ENCODE measurements at regions not wholly inside any gene's neighbourhood (a gene's known extent, or its start where the extent isn't known, plus 50 kb on each side); places are given as distances from the start of the nearest gene placed in this dataset.

DNA sequence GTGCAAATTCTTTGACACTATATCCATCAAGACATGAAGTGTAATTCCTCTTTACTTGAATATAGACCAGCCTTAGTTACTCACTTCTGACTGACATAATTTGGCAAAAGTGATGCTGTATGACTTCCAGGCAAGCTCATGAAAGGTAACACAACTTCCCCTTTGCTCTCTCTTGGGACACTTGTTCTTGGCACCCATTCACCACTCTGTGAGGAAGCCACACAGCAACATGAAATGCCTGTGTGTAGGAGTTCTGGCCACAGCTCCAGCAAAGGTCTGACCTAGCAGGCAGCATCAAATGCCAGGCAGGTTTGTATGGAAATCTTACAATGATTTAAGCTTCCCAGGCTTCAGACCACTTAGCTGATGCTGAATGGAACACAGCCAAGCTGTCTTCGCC lies 280.3 kb downstream of the PDHA2 start (continued):
- no peak for TF ChIP-seq ZNF114 (CRISPR knock-in tag; IDR thresholded peaks at IDR 0.05)
- TF ChIP-seq EZH2 (IDR thresholded peaks at IDR 0.05; ENCODE audit: low read depth, unreplicated experiment): no peak
- TF ChIP-seq, protein P1, sequence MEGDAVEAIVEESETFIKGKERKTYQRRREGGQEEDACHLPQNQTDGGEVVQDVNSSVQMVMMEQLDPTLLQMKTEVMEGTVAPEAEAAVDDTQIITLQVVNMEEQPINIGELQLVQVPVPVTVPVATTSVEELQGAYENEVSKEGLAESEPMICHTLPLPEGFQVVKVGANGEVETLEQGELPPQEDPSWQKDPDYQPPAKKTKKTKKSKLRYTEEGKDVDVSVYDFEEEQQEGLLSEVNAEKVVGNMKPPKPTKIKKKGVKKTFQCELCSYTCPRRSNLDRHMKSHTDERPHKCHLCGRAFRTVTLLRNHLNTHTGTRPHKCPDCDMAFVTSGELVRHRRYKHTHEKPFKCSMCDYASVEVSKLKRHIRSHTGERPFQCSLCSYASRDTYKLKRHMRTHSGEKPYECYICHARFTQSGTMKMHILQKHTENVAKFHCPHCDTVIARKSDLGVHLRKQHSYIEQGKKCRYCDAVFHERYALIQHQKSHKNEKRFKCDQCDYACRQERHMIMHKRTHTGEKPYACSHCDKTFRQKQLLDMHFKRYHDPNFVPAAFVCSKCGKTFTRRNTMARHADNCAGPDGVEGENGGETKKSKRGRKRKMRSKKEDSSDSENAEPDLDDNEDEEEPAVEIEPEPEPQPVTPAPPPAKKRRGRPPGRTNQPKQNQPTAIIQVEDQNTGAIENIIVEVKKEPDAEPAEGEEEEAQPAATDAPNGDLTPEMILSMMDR (conservative IDR thresholded peaks at IDR 0.05; ENCODE audit: low read depth in 2 of 2): no peak
- TF ChIP-seq EZH2phosphoT487 (IDR thresholded peaks at IDR 0.05; ENCODE audit: unreplicated experiment): no peak
- TF ChIP-seq JUNB (IDR thresholded peaks at IDR 0.05; ENCODE audit: unreplicated experiment): no peak
- TF ChIP-seq CREB1 (CRISPR knock-in tag; IDR thresholded peaks at IDR 0.05; ENCODE audit: low read depth): no peak
- no peak for TF ChIP-seq POLR2AphosphoS5 (IDR thresholded peaks at IDR 0.05; ENCODE audit: low read depth)

DNA sequence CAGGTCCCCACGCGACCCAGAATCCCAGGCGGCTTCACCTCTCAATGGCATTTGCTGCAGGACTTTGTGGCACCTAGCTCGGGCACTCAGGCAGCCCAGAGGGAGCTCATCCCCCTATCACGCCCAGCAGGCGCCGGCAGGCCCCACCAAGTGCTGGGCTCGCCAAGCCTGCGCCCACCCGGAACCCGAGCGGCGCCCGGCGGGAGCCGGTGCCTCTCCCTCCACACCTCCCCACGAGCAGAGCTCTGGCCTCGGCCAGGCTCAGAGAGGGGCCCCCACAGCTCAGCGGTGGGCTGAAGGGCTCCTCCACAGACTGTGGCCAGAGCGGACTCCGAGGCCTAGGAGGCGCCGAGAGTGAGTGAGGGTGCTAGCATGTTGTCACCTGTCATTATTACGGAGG lies 286.3 kb downstream of the PDHA2 start:
- Histone ChIP-seq H3K4me1 (ENCODE audit: insufficient read depth) (peaks cover 4% of the 10 kb centered on the region; the same call in 1 of the 2 replicates), H2AFZ (no peak overlapping the region), H3K36me3 (ENCODE audit: insufficient read depth) (no peaks in the 10 kb centered on the region), H3K27me3 (ENCODE audit: insufficient read depth) (no peaks in the 10 kb centered on the region), H3K4me3 (no peak overlapping the region), H3K79me2 (replicated peaks; ENCODE audit: insufficient read depth) (no peaks in the 10 kb centered on the region), H3K9me2 (ENCODE audit: insufficient read depth) (no peaks in the 10 kb centered on the region), H3F3A (replicated peaks; ENCODE audit: low read depth) (no peaks in the 10 kb centered on the region), H4K20me1 (replicated peaks; ENCODE audit: insufficient read depth) (no peaks in the 10 kb centered on the region), H3K4me2 (no peak overlapping the region), H3K27ac (ENCODE audit: low read depth) (no peak overlapping the region)
- no peak overlapping the region for H3K4me3 Mint-ChIP-seq
- no peak for ATAC-seq
- H3K9me3 Mint-ChIP-seq: peaks cover 8% of the 10 kb centered on the region; the same call in 1 of the 3 replicates
- H3K4me1 Mint-ChIP-seq: no peaks in the 10 kb centered on the region
- H3K27me3 Mint-ChIP-seq (ENCODE audit: insufficient read depth, low read depth, poor library complexity): peaks cover 4% of the 10 kb centered on the region
- DNase-seq (ENCODE audit: low spot score): no peak
- peaks cover 11% of the 10 kb centered on the region; the same call in 2 of the 3 replicates for H3K36me3 Mint-ChIP-seq (ENCODE audit: low read depth)
- no peak overlapping the region for H3K27ac Mint-ChIP-seq
- TF ChIP-seq, protein P2, sequence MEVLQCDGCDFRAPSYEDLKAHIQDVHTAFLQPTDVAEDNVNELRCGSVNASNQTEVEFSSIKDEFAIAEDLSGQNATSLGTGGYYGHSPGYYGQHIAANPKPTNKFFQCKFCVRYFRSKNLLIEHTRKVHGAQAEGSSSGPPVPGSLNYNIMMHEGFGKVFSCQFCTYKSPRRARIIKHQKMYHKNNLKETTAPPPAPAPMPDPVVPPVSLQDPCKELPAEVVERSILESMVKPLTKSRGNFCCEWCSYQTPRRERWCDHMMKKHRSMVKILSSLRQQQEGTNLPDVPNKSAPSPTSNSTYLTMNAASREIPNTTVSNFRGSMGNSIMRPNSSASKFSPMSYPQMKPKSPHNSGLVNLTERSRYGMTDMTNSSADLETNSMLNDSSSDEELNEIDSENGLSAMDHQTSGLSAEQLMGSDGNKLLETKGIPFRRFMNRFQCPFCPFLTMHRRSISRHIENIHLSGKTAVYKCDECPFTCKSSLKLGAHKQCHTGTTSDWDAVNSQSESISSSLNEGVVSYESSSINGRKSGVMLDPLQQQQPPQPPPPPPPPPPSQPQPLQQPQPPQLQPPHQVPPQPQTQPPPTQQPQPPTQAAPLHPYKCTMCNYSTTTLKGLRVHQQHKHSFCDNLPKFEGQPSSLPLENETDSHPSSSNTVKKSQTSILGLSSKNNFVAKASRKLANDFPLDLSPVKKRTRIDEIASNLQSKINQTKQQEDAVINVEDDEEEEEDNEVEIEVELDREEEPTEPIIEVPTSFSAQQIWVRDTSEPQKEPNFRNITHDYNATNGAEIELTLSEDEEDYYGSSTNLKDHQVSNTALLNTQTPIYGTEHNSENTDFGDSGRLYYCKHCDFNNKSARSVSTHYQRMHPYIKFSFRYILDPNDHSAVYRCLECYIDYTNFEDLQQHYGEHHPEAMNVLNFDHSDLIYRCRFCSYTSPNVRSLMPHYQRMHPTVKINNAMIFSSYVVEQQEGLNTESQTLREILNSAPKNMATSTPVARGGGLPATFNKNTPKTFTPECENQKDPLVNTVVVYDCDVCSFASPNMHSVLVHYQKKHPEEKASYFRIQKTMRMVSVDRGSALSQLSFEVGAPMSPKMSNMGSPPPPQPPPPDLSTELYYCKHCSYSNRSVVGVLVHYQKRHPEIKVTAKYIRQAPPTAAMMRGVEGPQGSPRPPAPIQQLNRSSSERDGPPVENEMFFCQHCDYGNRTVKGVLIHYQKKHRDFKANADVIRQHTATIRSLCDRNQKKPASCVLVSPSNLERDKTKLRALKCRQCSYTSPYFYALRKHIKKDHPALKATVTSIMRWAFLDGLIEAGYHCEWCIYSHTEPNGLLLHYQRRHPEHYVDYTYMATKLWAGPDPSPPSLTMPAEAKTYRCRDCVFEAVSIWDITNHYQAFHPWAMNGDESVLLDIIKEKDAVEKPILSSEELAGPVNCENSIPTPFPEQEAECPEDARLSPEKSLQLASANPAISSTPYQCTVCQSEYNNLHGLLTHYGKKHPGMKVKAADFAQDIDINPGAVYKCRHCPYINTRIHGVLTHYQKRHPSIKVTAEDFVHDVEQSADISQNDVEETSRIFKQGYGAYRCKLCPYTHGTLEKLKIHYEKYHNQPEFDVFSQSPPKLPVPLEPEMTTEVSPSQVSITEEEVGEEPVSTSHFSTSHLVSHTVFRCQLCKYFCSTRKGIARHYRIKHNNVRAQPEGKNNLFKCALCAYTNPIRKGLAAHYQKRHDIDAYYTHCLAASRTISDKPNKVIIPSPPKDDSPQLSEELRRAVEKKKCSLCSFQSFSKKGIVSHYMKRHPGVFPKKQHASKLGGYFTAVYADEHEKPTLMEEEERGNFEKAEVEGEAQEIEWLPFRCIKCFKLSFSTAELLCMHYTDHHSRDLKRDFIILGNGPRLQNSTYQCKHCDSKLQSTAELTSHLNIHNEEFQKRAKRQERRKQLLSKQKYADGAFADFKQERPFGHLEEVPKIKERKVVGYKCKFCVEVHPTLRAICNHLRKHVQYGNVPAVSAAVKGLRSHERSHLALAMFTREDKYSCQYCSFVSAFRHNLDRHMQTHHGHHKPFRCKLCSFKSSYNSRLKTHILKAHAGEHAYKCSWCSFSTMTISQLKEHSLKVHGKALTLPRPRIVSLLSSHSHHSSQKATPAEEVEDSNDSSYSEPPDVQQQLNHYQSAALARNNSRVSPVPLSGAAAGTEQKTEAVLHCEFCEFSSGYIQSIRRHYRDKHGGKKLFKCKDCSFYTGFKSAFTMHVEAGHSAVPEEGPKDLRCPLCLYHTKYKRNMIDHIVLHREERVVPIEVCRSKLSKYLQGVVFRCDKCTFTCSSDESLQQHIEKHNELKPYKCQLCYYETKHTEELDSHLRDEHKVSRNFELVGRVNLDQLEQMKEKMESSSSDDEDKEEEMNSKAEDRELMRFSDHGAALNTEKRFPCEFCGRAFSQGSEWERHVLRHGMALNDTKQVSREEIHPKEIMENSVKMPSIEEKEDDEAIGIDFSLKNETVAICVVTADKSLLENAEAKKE (CRISPR knock-in tag; IDR thresholded peaks at IDR 0.05): no peak
- no peak for TF ChIP-seq ZNF331 (CRISPR knock-in tag; IDR thresholded peaks at IDR 0.05; ENCODE audit: low read depth)
- TF ChIP-seq CREB1 (CRISPR knock-in tag; IDR thresholded peaks at IDR 0.05; ENCODE audit: low read depth): no peak
- no peak for TF ChIP-seq EZH2 (IDR thresholded peaks at IDR 0.05; ENCODE audit: low read depth, unreplicated experiment)
- TF ChIP-seq STAT1 (IDR thresholded peaks at IDR 0.05; ENCODE audit: unreplicated experiment): no peak
- TF ChIP-seq ZNF114 (CRISPR knock-in tag; IDR thresholded peaks at IDR 0.05): no peak
- TF ChIP-seq JUNB (IDR thresholded peaks at IDR 0.05; ENCODE audit: unreplicated experiment): no peak
- TF ChIP-seq EZH2phosphoT487 (IDR thresholded peaks at IDR 0.05; ENCODE audit: unreplicated experiment): no peak
- TF ChIP-seq, protein P3, sequence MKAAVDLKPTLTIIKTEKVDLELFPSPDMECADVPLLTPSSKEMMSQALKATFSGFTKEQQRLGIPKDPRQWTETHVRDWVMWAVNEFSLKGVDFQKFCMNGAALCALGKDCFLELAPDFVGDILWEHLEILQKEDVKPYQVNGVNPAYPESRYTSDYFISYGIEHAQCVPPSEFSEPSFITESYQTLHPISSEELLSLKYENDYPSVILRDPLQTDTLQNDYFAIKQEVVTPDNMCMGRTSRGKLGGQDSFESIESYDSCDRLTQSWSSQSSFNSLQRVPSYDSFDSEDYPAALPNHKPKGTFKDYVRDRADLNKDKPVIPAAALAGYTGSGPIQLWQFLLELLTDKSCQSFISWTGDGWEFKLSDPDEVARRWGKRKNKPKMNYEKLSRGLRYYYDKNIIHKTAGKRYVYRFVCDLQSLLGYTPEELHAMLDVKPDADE (IDR thresholded peaks at IDR 0.05): no peak
- no peak for TF ChIP-seq NANOG (IDR thresholded peaks at IDR 0.05; ENCODE audit: borderline replicate concordance)
- TF ChIP-seq, protein P1 (conservative IDR thresholded peaks at IDR 0.05; ENCODE audit: low read depth in 2 of 2): no peak
- no peak for TF ChIP-seq POLR2AphosphoS5 (IDR thresholded peaks at IDR 0.05; ENCODE audit: low read depth)

Measured in GM23338 (cell line).